GM12865 (cell line): ENCODE measurements at regions not wholly inside any gene's neighbourhood (a gene's known extent, or its start where the extent isn't known, plus 50 kb on each side); places are given as distances from the start of the nearest gene placed in this dataset.
"Not testable (repeated sequence)": the region's sequence is repeated elsewhere in the genome, so short reads cannot be mapped to it uniquely, and the experiment has no call there.

ENCODE experiments used
- DNase-seq: peaks from one replicate; pipeline ENCODE4 v3.0.0; 2010; ENCODE audit warnings: low read depth
- H3K4me3 ChIP-seq: 2 replicates; pipeline ENCODE4 v1.5.1; 2011; ENCODE audit warnings: mild to moderate bottlenecking, low read depth, low read length, control low read depth
- TF ChIP-seq, protein P1 (sequence below): IDR thresholded peaks from 2 replicates; pipeline ENCODE4 v1.5.1; 2011; ENCODE audit warnings: low read length, control low read depth, low read depth, inconsistent platforms; ENCODE audit not compliant: insufficient read depth; ENCODE audit errors: missing control alignments

DNA sequence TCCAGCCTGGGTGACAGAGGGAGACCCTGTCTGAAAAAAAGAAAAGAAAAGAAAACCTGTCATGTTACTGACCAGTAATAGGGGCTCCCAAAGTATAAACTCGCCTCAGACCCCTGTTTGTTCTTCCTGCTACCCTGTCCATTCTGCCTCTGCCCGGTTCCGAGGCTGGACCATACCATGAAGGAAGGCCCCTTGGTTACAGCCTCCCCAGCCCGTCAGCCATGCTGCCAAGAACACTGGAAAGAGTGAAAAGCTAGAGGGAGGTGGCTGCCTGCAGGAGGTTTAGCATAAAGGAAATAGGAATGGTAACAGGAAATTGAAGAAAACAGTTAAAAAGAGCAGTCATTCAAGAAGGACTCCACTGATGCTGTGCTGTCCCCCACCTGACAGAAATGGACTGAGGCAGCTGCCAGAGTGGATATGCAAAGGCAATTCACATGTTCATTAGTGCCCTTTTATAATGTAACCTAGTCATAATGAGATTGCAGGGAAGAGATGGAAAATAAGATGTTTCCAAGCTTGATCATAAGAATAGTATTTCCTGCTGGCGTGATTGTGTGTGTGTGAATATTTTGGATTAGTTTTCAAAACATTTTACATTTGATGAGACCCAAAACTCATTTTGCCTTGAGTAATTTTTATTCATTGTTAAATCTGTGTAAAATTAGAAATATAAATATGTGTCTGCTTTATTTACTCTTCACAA, 102.6 kb downstream of the GOSR1 start:
- TF ChIP-seq, protein P1, sequence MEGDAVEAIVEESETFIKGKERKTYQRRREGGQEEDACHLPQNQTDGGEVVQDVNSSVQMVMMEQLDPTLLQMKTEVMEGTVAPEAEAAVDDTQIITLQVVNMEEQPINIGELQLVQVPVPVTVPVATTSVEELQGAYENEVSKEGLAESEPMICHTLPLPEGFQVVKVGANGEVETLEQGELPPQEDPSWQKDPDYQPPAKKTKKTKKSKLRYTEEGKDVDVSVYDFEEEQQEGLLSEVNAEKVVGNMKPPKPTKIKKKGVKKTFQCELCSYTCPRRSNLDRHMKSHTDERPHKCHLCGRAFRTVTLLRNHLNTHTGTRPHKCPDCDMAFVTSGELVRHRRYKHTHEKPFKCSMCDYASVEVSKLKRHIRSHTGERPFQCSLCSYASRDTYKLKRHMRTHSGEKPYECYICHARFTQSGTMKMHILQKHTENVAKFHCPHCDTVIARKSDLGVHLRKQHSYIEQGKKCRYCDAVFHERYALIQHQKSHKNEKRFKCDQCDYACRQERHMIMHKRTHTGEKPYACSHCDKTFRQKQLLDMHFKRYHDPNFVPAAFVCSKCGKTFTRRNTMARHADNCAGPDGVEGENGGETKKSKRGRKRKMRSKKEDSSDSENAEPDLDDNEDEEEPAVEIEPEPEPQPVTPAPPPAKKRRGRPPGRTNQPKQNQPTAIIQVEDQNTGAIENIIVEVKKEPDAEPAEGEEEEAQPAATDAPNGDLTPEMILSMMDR = no peak
- no peak for DNase-seq
- no peak overlapping the region for H3K4me3 ChIP-seq

GRCh38 chr17:30578015-30578717, 101.0 kb downstream of the GOSR1 start:
- DNase-seq, H3K4me3 ChIP-seq: not testable (repeated sequence)
